GM19035 (cell line): ENCODE measurements at regions not wholly inside any gene's neighbourhood (a gene's known extent, or its start where the extent isn't known, plus 50 kb on each side); places are given as distances from the start of the nearest gene placed in this dataset.
"Not testable (repeated sequence)": the region's sequence is repeated elsewhere in the genome, so short reads cannot be mapped to it uniquely, and the experiment has no call there.

Experiments
- ATAC-seq: cut with Tn5 transposase; IDR thresholded peaks from one replicate; pipeline ENCODE4 v1.9.1; 2021; ENCODE audit not compliant: unreplicated experiment

GRCh38 chr7:50251765-50252164 is 52.8 kb upstream of the IKZF1 start:
- ATAC-seq = no peak

DNA sequence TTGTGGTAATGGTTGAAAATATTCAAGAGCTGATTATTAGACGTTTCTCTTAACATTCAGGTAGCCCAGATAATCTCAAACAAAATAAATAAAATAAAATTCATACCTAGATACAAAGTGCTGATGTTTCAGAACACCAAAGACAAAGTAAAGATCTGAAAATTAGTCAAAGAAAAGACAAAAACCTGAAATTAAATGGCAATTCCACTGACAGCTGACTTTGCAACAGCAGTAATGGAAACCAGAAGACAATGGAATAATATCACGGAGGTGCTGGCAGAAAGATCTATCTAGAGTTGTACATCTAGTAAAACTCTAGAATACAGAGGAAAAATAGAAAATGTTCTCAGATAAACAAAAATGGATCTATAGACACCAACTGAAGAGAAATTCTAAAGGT is 58.0 kb upstream of the IKZF1 start:
- ATAC-seq = no peak

GRCh38 chr7:50242111-50242510 is 62.4 kb upstream of the IKZF1 start:
- ATAC-seq = not testable (repeated sequence)

GRCh38 chr7:50240699-50241098 is 63.8 kb upstream of the IKZF1 start:
- ATAC-seq = not testable (repeated sequence)

DNA sequence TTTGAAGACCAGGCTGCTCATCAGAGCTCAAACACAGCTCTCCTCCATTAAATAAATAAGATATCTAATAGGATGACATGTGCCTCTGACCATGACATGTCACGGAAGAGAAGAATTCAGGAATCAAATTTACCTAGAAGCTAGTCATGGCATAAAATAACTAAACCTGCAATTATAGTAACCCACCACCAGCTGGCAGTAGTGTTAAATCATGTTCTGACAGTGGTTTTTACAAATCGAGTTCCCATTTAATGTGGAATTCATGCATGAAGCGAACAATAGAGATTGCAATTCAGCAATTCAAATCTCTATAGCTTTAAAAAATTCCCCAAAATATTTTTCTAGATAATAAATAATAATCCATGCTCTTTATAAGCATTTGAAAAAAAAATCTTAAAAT is 74.6 kb upstream of the IKZF1 start:
- no peak for ATAC-seq

DNA sequence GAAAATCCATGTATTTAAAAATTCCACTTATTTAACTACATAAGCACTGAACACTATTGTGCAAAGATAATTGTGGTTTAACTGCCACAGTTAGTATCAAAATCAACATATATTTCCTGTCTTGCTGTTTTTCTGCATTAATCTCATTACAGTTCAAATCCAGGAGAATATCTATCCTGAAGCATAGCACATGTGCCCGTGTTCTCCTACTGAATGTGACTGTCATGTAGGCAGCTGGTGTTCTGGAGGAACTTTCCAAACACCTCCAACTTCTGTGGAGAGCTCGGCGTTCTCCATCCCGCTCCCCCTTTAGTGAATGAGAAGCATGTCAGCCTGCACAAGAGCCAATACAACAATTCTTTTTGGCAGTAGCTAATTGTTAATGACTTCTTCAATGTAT is 76.4 kb upstream of the IKZF1 start:
- no peak for ATAC-seq

DNA sequence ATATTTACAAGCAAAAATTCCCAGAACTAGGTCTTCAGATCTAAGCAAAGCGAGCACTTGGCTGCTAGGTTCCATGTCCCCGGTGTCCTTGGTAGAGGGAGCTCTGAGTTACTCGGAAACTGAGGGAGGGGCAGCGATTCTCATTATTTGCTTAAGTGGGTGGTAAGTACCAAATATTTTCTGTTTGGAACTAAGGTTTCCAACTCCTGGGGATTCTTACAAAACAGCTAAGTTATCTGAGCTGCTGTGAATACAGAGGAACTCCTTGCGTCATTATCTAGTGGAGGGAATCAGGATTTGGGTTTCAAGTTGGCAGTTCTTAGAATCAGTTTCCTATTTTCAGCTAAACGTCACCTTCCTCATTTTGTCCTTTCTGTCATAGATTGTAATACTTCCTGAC is 76.8 kb upstream of the IKZF1 start:
- no peak for ATAC-seq

GRCh38 chr7:50226669-50227068 is 77.8 kb upstream of the IKZF1 start:
- no peak for ATAC-seq

GRCh38 chr7:50226145-50226544 is 78.4 kb upstream of the IKZF1 start:
- no peak for ATAC-seq

- ATAC-seq = no peak
Measured at GRCh38 chr7:50221433-50221832, 83.1 kb upstream of the IKZF1 start.

DNA sequence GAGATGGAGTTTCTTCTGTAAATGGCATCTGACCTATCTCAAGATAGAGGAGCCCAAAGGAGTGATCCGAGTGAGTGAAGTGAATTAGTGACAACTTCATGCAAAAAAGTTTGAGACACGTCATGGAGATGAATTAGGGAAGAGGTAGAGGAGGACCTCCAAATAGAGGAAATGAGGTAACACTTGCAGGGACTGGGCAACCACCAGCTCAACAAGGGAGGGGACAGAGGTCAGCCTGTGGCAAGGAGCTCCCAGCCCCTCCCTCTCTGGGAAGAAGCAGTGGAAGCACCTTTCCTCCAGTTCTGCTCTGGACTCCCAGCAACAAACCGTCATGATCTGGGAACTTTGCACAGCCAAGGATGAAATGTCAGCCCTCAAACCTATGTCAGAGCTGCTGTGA is 83.5 kb upstream of the IKZF1 start:
- no peak for ATAC-seq

- ATAC-seq = no peak
Measured at GRCh38 chr7:50220273-50220672, 84.2 kb upstream of the IKZF1 start.

DNA sequence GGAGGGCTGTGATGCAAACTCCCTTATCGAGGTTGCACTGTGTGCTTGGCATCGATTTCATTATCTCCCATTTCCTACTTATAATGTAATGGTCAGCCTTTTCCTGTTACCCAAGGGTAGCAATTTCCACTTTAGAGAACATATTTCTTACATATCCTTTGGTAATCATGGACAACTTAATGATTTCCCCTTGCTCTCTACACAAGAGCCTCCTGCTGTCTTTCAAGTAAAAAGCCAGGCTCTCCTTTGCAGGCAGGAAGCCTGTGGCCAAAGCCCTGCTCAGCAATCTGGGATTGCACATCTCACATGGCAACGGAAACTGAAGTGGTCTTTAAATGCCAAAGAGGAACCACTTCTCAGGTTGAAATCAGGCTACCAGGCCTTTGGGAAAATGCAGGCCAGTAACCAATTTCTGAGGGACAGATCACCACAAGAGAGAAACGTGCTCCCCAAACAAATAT is 86.7 kb upstream of the IKZF1 start:
- no peak for ATAC-seq

GRCh38 chr7:50217401-50217800 is 87.1 kb upstream of the IKZF1 start:
- ATAC-seq = no peak

GRCh38 chr7:50216626-50217025 is 87.9 kb upstream of the IKZF1 start:
- no peak for ATAC-seq

DNA sequence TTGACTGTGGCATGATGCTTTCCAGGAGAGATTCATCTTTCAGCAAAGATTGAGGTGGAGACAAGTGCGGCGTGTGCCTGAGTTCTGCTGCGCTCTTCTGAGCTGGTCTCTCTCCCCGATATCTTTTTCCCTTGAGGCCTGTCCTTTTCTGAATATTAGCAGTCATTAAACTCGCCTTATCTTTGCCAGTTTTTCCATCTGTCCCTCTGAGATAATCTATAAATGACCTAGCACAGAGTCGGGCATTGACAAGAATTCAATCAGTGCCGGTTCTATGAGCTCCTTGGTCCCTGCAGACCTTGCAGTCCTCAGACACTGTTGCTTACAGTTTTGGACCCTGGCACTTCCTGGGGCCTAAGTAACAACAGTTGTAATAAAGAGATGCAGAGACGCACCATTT is 89.7 kb upstream of the IKZF1 start:
- ATAC-seq = no peak

- no peak for ATAC-seq
Measured at GRCh38 chr7:50214126-50214670, 90.3 kb upstream of the IKZF1 start.

GRCh38 chr7:50213622-50214017 is 90.9 kb upstream of the IKZF1 start:
- ATAC-seq = no peak

DNA sequence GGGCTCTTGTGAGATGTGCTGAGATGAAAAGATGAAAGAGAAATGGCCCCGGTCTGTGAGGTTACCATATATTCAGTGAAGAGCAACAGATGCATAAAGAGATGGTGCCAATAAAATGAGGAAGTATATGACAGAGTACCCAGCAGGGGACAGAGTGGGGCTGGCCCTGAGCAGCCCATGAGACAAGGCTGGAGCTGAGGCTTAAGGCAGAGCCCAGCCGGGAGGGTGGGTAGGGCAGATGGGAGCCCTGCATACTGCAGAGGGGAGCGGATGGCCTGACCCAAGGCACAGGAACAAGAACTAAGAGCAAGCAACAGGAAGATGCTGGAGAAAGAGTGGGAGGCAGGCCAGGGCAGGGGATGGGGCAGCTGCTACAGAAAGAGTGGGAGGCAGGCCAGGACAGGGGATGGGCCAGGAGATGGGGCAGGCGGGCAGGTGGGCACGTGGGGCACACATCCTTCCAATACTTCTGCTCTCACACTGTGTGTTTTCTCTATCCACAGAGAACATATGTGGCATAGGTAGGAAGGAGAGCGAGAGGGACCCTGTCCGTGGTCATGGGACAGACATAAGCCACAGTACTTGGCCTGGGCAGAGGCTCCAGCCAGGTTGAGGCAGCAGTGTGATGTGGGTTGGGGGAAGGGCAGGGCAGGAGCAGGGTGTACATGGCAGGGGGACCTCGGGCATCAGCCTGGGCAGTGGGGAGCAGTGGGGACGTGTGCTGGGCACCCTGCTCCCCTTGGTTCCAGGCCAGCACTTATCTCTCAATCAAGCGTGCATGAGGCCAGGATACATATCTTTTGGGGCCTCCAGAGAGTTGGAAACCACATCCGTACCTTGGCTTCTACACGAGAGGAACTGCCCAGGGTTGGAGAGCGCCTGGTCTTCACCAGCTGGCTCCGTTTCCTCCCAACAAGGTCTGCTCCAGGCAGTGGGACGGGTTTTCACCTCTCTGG is 91.6 kb upstream of the IKZF1 start:
- ATAC-seq = no peak

GRCh38 chr7:50212016-50212325 is 92.5 kb upstream of the IKZF1 start:
- ATAC-seq = no peak

DNA sequence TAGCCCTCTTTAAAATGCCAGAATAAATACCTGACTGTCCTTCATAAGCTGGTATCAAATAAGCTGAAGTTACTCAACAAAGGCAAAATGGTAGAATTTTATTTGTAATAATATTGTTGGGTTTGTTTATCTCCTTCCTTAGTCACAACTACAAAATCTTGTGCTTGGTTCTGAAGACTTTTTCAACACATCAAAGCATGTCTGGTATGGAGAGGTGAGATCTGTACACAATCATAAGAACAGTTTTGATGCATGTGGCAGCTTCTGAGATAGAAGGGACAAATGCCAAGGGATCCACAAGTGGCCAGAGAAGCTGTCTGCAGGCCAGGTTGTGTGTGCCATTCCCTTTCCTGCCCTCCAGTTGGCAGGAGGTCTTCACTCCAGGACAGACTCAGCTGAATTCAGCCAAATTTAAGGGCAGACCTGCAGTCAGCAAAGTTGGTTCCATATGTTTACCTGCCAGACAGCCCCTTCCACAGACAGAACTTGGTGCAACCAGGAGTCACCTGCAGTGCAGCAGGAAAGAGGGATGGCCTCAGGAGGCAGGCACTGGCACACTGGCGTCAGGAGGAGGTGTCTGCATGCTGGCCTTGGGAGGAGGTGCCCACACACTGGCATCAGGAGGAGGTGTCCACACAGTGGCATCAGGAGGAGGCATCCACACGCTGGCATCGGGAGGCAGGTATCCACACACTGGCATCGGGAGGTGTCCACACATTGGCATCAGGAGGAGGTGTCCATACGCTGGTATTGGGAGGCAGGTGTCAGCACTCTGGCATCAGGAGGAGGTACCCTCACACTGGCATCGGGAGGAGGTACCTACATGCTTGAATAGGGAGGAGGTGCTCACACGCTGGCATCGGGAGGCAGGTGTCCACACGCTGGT is 93.1 kb upstream of the IKZF1 start:
- no peak for ATAC-seq

DNA sequence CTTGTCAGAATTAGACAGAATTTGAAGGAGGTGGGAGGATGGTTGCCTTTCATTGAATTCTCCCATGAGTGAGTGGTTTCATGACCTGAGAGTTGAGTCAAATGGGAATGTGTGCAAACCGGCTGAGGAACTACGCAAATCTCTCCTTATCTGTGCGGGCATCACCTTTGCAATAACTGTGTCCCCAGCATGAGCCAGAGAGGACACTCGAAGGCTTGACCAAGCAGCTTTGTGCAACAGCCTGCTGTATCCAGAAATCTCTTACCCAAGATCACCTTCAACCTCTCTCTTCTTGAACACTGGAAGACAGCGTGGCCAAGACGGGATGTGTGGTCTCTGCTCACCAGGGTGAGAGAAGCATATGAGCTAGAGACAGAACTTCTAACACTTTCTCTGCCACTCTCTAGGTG is 93.8 kb upstream of the IKZF1 start:
- ATAC-seq = no peak
